Frontal cortex (tissue), 3 donors: ENCODE measurements at regions not wholly inside any gene's neighbourhood (a gene's known extent, or its start where the extent isn't known, plus 50 kb on each side); places are given as distances from the start of the nearest gene placed in this dataset.
A peak's percentile ranks its signal among the peaks of the same experiment; 100 is the strongest.
"Not testable (repeated sequence)": the region's sequence is repeated elsewhere in the genome, so short reads cannot be mapped to it uniquely, and the experiment has no call there.

Experiments used
- DNase-seq, 2 donors: peaks; one replicate each; pipeline ENCODE4 v3.0.0; 2012; ENCODE audit warnings: low spot score in 2 of 2
- FAIRE-seq: peaks from 2 replicates; lab custom pipeline; 2012; peaks lifted over from hg19 to GRCh38; lab: Jason Lieb, UNC
- donor health status: control.
- donor health status: control.
- donor health status: control.

DNA sequence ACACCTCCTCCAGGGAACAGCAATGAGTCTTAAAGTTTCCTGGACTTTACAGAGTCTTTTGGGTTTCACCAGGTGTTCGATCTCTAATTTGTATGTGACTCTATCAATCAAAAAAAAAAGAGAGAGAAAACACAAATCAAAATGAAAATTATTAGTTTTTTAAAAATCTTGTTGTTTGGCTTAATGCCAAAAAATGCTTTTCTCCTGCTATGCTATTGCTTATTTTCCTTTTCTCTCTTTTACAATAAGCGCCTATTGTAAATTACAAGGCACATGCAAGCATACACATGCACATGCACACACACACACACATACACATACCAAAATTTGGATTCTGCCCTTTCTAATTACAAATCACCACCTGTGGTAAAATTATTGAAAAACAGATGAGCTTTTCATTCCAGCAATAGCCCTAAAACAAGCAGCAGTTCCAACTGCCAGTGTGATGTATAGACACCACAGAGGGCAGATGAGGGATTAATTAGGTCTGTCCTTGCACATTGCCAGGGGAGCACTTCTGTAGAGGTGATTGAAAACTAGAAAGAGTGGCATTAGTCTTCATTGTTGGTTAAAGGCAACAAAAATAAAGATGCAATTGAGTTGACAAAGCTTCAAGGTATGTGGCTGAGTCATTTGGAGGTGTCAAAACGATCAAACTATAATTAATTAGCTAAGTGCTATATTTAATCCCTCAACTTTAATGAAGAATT is 631.7 kb downstream of the TFAP2B start:
- no peak for FAIRE-seq
- DNase-seq: no peak

DNA sequence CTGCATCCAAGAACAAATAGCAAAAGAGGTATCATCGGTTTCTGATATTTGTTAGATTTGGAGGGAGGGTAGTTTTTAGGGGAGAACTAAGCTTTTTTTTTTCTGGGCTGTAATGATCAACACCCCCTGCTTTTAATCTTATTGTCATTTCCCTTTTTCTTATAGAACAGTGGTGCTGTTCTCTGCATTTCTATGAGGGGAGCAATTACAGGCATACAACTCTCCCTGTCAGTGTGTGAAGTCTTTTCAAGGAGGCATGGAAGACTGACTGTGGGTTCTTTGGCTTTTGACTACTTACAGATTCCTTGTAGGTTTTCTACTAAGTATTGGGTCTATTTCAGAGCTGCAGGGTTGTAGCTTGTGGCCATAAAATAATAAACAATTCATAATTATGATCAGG is 632.3 kb downstream of the TFAP2B start:
- no peak for DNase-seq
- FAIRE-seq: no peak

DNA sequence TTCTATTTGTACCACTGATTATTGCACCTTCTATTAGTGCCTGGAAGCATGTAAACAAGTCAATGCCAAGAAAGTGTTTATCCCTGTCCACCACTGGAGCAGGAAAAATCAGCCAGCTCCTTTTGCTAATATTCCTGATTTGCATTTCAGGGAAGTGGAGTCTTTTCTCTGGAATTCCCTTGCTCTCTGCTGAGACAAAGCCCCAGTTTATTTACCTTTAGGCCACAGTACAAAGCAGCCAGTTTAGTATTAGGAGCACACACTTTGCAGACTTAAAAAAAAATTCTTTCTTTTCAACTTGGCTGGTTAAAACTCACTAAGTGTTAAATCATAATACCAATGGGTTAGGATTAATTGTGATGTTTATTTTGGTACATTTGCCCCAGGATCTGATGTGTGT is 631.1 kb downstream of the PKHD1 start:
- DNase-seq (no peak), FAIRE-seq (no peak)

GRCh38 chr6:51459958-51460357 is 627.5 kb downstream of the PKHD1 start:
- FAIRE-seq (no peak), DNase-seq (no peak)

GRCh38 chr6:51462896-51463295 is 624.5 kb downstream of the PKHD1 start:
- DNase-seq (no peak), FAIRE-seq (no peak)

DNA sequence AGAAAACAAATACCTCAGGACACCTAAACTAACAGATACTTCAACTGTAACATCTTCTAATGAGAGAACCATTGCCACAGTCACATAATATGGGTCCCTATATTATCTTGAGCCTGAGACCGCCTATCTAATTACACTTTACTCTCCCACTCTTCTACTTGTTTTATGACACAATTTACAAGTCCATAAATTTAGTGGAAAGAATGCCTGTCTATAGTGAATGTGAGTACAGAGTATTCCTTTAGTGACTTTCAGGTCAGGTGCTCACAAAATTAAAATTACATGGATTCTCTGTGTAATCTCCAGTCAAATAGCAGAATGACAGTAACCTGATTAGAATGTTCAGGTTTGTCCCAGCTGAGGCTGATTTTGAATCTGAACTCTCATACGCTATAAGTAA is 624.1 kb downstream of the PKHD1 start:
- DNase-seq (no peak), FAIRE-seq (no peak)

GRCh38 chr6:51464956-51465355 is 622.5 kb downstream of the PKHD1 start:
- no peak for DNase-seq

GRCh38 chr6:51466427-51466826 is 621.0 kb downstream of the PKHD1 start:
- FAIRE-seq: no peak
- DNase-seq: no peak

More at GRCh38 chr6:51464956-51465355, 622.5 kb downstream of the PKHD1 start:
- FAIRE-seq: no peak

DNA sequence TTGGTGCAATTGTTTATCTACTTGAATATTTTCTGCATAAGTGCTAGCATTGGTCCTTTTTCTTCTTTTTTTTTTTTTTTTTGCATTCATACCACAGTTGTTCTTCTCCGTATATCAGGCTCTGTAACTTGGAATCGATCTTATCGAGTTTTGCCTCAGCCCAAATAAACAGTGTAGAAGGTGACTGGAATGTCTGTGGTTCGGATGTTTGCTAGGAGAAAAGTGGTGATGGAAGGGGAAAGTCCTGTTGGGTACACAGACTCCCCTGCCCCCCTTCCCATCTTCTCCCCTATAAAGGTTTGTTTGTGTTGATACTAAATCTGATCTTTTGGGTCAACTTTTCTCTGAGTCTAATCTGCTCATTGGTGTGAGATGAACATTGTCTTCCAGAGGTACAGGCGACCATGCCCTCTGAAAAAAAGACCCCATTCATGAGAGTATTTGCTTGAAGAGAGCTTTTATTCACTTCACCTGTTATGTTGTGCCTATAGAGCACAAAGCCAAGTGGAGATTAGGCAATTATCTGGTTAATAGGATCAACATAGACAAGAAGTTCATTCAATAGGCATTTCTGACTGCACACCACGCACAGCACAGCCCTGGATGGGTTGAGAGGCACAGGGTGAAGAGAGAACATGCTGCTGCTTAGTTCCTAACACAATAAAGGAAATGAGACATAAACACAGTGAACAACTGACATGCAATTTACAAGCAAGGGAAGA is 620.0 kb downstream of the PKHD1 start:
- DNase-seq (no peak), FAIRE-seq (no peak)

GRCh38 chr6:51468704-51469103 is 618.7 kb downstream of the PKHD1 start:
- no peak for FAIRE-seq
- no peak for DNase-seq

DNA sequence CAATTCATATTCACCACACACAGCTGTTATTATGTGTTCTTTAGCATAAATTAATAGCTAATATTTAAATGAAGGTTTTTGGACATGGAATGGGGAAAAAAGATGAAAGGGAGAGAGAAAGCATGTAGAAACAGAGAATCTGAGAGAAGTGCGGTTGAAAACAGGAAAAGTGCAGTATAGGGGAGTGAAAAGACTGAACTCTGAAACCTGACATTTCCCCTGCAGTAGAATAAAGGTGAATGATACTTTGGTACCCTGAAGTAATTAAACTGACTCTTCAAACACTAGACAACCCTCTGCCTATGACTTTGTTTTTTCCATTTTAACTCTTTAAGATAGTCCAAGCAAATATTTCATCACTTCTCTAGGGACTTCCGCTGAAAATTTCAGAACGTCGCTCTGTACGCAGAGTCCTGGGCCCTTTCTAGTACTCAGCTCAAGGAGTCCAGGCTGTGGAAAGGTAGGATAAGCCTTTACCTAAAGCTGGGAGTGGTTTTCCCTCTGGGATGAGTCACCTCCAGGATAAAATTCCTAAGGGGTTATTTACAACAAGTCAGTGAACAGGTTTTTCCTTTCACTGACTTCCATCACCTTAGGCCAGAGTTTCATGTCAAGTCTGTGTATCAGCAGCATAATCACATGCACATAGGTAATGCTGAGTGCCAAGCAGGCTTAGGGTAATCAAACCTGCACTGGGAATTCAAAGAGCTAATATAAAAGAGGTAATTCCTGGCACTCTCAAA is 614.5 kb downstream of the PKHD1 start:
- FAIRE-seq: no peak
- DNase-seq: no peak

GRCh38 chr6:51474022-51474975 is 613.1 kb downstream of the PKHD1 start:
- DNase-seq (no peak), FAIRE-seq (no peak)

- no peak for DNase-seq
These were observed 609.6 kb downstream of the PKHD1 start for GRCh38 chr6:51477711-51478311.

GRCh38 chr6:51479296-51479695 is 608.1 kb downstream of the PKHD1 start:
- DNase-seq (no peak), FAIRE-seq (no peak)

More at GRCh38 chr6:51477711-51478311, 609.6 kb downstream of the PKHD1 start:
- no peak for FAIRE-seq

DNA sequence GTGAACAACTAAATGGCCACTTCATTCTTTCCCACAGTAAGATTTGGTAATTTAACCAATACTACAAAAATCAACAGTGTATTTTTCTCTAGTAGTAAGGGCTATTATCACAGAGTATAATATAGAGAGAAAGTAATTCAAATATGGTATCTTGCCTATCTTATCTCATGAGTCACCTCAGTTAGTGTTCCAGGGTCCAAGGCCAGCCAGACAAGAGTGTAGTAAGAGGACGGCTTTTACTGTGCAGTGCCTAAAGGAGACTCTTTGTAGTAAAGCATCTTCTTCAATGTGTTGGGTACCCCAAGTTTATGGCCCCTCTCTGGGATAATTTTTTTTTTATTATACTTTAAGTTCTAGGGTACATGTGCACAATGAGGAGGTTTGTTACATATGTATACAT is 607.4 kb downstream of the PKHD1 start:
- DNase-seq (no peak), FAIRE-seq (no peak)

DNA sequence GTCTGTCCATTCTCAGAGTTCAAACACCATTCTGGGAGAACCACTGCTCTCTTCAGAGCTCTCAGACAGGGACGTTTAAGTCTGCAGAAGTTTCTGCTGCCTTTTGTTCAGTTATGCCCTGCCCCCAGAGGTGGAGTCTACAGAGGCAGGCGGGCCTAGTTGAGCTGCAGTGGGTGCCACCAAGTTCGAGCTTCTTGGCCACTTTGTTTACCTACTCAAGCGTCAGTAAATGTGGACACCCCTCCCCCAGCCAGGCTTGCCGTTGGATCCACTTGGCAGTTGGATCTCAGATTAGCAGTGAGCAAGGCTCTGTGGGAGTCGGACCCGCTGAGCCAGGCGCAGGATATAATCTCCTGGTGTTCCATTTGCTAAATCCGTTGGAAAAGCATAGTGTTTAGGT is 601.5 kb downstream of the PKHD1 start:
- FAIRE-seq, DNase-seq: not testable (repeated sequence)

GRCh38 chr6:51487937-51488336 is 599.5 kb downstream of the PKHD1 start:
- FAIRE-seq (no peak), DNase-seq (no peak)

DNA sequence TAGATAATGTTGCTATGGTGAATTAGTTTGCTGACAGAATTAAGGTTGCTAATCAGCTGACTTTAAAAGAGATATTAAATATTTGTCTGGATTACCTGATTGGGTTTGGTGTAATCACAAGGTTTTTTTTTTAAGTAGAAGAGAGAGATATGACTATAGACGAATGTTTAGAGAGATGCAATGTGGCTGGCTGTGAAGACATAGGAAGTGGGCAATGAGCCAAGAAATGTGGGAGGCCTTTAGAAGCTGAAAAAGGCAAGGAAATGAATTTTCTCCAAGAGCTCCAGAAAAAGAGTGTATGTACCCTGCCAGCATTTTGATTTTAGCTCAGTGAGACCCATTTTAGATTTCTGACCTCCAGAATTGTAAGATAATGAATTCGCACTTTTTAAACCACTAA is 598.3 kb downstream of the PKHD1 start:
- FAIRE-seq (no peak), DNase-seq (peak in 1 of 2 donors; percentile 3)

DNA sequence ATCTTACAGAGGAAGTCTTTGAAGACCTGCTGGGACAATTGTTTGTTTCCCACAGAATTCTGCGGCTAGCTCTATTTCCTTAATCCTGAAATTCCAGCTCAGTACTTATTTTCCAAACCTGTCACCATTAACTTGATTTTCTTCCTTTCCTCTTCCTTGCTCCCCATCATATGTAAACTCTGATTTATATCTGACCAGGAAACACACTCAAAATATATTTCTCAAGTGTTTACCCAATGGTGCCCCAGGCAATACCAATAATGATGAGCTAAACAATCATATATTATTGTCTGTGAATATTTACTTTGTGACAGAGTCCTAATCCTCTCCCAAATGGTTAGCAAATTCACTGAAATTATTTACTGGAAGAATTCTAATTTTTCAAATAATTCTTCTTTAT is 597.3 kb downstream of the PKHD1 start:
- DNase-seq (no peak), FAIRE-seq (no peak)
